ENCODE measurements at regions not wholly inside any gene's neighbourhood (a gene's known extent, or its start where the extent isn't known, plus 50 kb on each side); places are given as distances from the start of the nearest gene placed in this dataset.

DNA sequence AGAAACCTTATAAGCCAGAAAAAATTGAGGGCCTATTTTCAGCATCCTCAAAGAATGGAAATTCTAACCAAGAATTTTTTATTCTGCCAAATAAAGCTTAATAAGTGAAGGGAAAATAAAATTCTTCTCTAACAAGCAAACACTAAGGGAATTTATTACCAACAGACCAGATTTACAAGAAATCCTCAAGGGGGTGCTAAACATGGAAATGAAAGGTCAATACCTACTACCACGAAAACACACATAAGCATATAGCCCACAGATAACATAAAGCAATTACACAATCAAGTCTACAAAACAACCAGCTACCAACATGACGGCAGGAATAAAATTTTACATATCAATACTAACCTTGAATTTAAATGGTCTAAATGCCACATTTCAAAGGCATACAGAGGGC is 883.5 kb downstream of the SI start:
- no peaks in the 10 kb centered on the region for H3K4me1 ChIP-seq (ENCODE audit: control insufficient read depth, insufficient read depth, low read depth, low read length)
- H3K9ac ChIP-seq (ENCODE audit: low read length) = no peak overlapping the region
- WGBS = 49% methylated on average over 2 of the region's 2 CpGs
- H3K4me2 ChIP-seq (ENCODE audit: low read length, poor library complexity, severe bottlenecking) = no peak overlapping the region
- H2BK5ac ChIP-seq (ENCODE audit: low read depth, low read length, poor library complexity, severe bottlenecking) = no peak overlapping the region
- H4K8ac ChIP-seq (ENCODE audit: low read length) = no peak overlapping the region
- H2BK12ac ChIP-seq (ENCODE audit: low read length in 2 of 2) = no peak overlapping the region
- H3K14ac ChIP-seq (ENCODE audit: low read length in 2 of 2) = no peak overlapping the region
- H2BK120ac ChIP-seq (ENCODE audit: low read depth, low read length) = no peak overlapping the region
- no peak overlapping the region for H2AK5ac ChIP-seq (ENCODE audit: low read length, severe bottlenecking)
- no peak overlapping the region for H2BK15ac ChIP-seq (ENCODE audit: low read depth, poor library complexity, severe bottlenecking)
- H3K23ac ChIP-seq (ENCODE audit: low read length in 2 of 2) = no peak overlapping the region
- no peak overlapping the region for H3K18ac ChIP-seq (ENCODE audit: low read depth in 1 of 2, low read length in 2 of 2)
- no peaks in the 10 kb centered on the region for H3K27me3 ChIP-seq (ENCODE audit: control insufficient read depth in 1 of 2, insufficient read depth in 1 of 2, low read length in 2 of 2)
- H3K4me3 ChIP-seq (ENCODE audit: insufficient read depth in 1 of 2, low read depth in 1 of 2, low read length in 2 of 2) = no peak overlapping the region
- DNase-seq = no peak
- no peak overlapping the region for H3K27ac ChIP-seq (ENCODE audit: low read length, poor library complexity, severe bottlenecking)
- H2AFZ ChIP-seq (ENCODE audit: low read depth, low read length) = no peak overlapping the region
- H4K91ac ChIP-seq (ENCODE audit: low read length) = no peak overlapping the region
- peaks cover 8% of the 10 kb centered on the region for H3K9me3 ChIP-seq (ENCODE audit: control insufficient read depth, low read length)
- no peaks in the 10 kb centered on the region for H3K36me3 ChIP-seq (ENCODE audit: control insufficient read depth in 1 of 2, insufficient read depth in 2 of 2, low read depth in 1 of 2, low read length in 2 of 2)
- H3K4ac ChIP-seq (ENCODE audit: low read depth in 1 of 2, low read length in 2 of 2) = no peak overlapping the region
- H3K79me1 ChIP-seq (replicated peaks; ENCODE audit: low read length, poor library complexity, severe bottlenecking) = no peaks in the 10 kb centered on the region

GRCh38 chr3:164192974-164193373 is 885.3 kb downstream of the SI start:
- Histone ChIP-seq H3K9me3 (ENCODE audit: control insufficient read depth, low read length) (peaks cover 8% of the 10 kb centered on the region), H3K4me1 (ENCODE audit: control insufficient read depth, insufficient read depth, low read depth, low read length) (no peaks in the 10 kb centered on the region), H3K36me3 (ENCODE audit: control insufficient read depth in 1 of 2, insufficient read depth in 2 of 2, low read depth in 1 of 2, low read length in 2 of 2) (no peaks in the 10 kb centered on the region), H3K14ac (ENCODE audit: low read length in 2 of 2) (no peak overlapping the region), H2AFZ (ENCODE audit: low read depth, low read length) (no peak overlapping the region), H2BK15ac (ENCODE audit: low read depth, poor library complexity, severe bottlenecking) (no peak overlapping the region), H3K27ac (ENCODE audit: low read length, poor library complexity, severe bottlenecking) (no peak overlapping the region), H2BK5ac (ENCODE audit: low read depth, low read length, poor library complexity, severe bottlenecking) (no peak overlapping the region), H2BK120ac (ENCODE audit: low read depth, low read length) (no peak overlapping the region), H3K4me2 (ENCODE audit: low read length, poor library complexity, severe bottlenecking) (no peak overlapping the region), H3K9ac (ENCODE audit: low read length) (no peak overlapping the region), H2AK5ac (ENCODE audit: low read length, severe bottlenecking) (no peak overlapping the region), H3K4me3 (ENCODE audit: insufficient read depth in 1 of 2, low read depth in 1 of 2, low read length in 2 of 2) (no peak overlapping the region), H3K27me3 (ENCODE audit: control insufficient read depth in 1 of 2, insufficient read depth in 1 of 2, low read length in 2 of 2) (no peaks in the 10 kb centered on the region), H3K79me1 (replicated peaks; ENCODE audit: low read length, poor library complexity, severe bottlenecking) (no peaks in the 10 kb centered on the region), H3K4ac (ENCODE audit: low read depth in 1 of 2, low read length in 2 of 2) (no peak overlapping the region), H4K91ac (ENCODE audit: low read length) (no peak overlapping the region), H4K8ac (ENCODE audit: low read length) (no peak overlapping the region), H2BK12ac (ENCODE audit: low read length in 2 of 2) (no peak overlapping the region), H3K23ac (ENCODE audit: low read length in 2 of 2) (no peak overlapping the region), H3K18ac (ENCODE audit: low read depth in 1 of 2, low read length in 2 of 2) (no peak overlapping the region)
- 63% methylated on average over 4 of the region's 4 CpGs for WGBS
- DNase-seq = no peak

- Histone ChIP-seq H3K4me3 (ENCODE audit: insufficient read depth in 1 of 2, low read depth in 1 of 2, low read length in 2 of 2) (no peak overlapping the region), H3K4me1 (ENCODE audit: control insufficient read depth, insufficient read depth, low read depth, low read length) (no peaks in the 10 kb centered on the region), H4K91ac (ENCODE audit: low read length) (no peak overlapping the region), H3K4ac (ENCODE audit: low read depth in 1 of 2, low read length in 2 of 2) (no peak overlapping the region), H3K79me1 (replicated peaks; ENCODE audit: low read length, poor library complexity, severe bottlenecking) (no peaks in the 10 kb centered on the region), H2AFZ (ENCODE audit: low read depth, low read length) (no peak overlapping the region), H3K36me3 (ENCODE audit: control insufficient read depth in 1 of 2, insufficient read depth in 2 of 2, low read depth in 1 of 2, low read length in 2 of 2) (no peaks in the 10 kb centered on the region), H3K4me2 (ENCODE audit: low read length, poor library complexity, severe bottlenecking) (no peak overlapping the region), H3K27ac (ENCODE audit: low read length, poor library complexity, severe bottlenecking) (no peak overlapping the region), H2BK12ac (ENCODE audit: low read length in 2 of 2) (no peak overlapping the region), H4K8ac (ENCODE audit: low read length) (no peak overlapping the region), H3K14ac (ENCODE audit: low read length in 2 of 2) (no peak overlapping the region), H3K27me3 (ENCODE audit: control insufficient read depth in 1 of 2, insufficient read depth in 1 of 2, low read length in 2 of 2) (no peaks in the 10 kb centered on the region), H2AK5ac (ENCODE audit: low read length, severe bottlenecking) (no peak overlapping the region), H3K9ac (ENCODE audit: low read length) (no peak overlapping the region), H3K18ac (ENCODE audit: low read depth in 1 of 2, low read length in 2 of 2) (no peak overlapping the region), H3K23ac (ENCODE audit: low read length in 2 of 2) (no peak overlapping the region), H2BK120ac (ENCODE audit: low read depth, low read length) (no peak overlapping the region), H2BK15ac (ENCODE audit: low read depth, poor library complexity, severe bottlenecking) (no peak overlapping the region), H3K9me3 (ENCODE audit: control insufficient read depth, low read length) (peaks cover 8% of the 10 kb centered on the region), H2BK5ac (ENCODE audit: low read depth, low read length, poor library complexity, severe bottlenecking) (no peak overlapping the region)
- DNase-seq = no peak
Observed at GRCh38 chr3:164190566-164190965, 887.7 kb downstream of the SI start.

GRCh38 chr3:164186095-164186494 is 892.2 kb downstream of the SI start:
- no peak overlapping the region for H2BK12ac ChIP-seq (ENCODE audit: low read length in 2 of 2)
- H2AK5ac ChIP-seq (ENCODE audit: low read length, severe bottlenecking) = no peak overlapping the region
- no peak overlapping the region for H2BK5ac ChIP-seq (ENCODE audit: low read depth, low read length, poor library complexity, severe bottlenecking)
- H4K91ac ChIP-seq (ENCODE audit: low read length) = no peak overlapping the region
- no peak overlapping the region for H3K23ac ChIP-seq (ENCODE audit: low read length in 2 of 2)
- 82% methylated on average over 2 of the region's 3 CpGs for WGBS
- H2AFZ ChIP-seq (ENCODE audit: low read depth, low read length) = no peak overlapping the region
- H3K79me1 ChIP-seq (replicated peaks; ENCODE audit: low read length, poor library complexity, severe bottlenecking) = no peaks in the 10 kb centered on the region
- H3K27ac ChIP-seq (ENCODE audit: low read length, poor library complexity, severe bottlenecking) = no peak overlapping the region
- H3K36me3 ChIP-seq (ENCODE audit: control insufficient read depth in 1 of 2, insufficient read depth in 2 of 2, low read depth in 1 of 2, low read length in 2 of 2) = no peaks in the 10 kb centered on the region
- no peak overlapping the region for H2BK120ac ChIP-seq (ENCODE audit: low read depth, low read length)
- peaks cover 8% of the 10 kb centered on the region for H3K9me3 ChIP-seq (ENCODE audit: control insufficient read depth, low read length)
- no peaks in the 10 kb centered on the region for H3K4me1 ChIP-seq (ENCODE audit: control insufficient read depth, insufficient read depth, low read depth, low read length)
- H3K4me3 ChIP-seq (ENCODE audit: insufficient read depth in 1 of 2, low read depth in 1 of 2, low read length in 2 of 2) = no peak overlapping the region
- H3K4me2 ChIP-seq (ENCODE audit: low read length, poor library complexity, severe bottlenecking) = no peak overlapping the region
- no peak overlapping the region for H3K9ac ChIP-seq (ENCODE audit: low read length)
- no peak overlapping the region for H3K4ac ChIP-seq (ENCODE audit: low read depth in 1 of 2, low read length in 2 of 2)
- no peak for DNase-seq
- H3K27me3 ChIP-seq (ENCODE audit: control insufficient read depth in 1 of 2, insufficient read depth in 1 of 2, low read length in 2 of 2) = no peaks in the 10 kb centered on the region
- no peak overlapping the region for H4K8ac ChIP-seq (ENCODE audit: low read length)
- H3K14ac ChIP-seq (ENCODE audit: low read length in 2 of 2) = no peak overlapping the region
- H3K18ac ChIP-seq (ENCODE audit: low read depth in 1 of 2, low read length in 2 of 2) = no peak overlapping the region
- no peak overlapping the region for H2BK15ac ChIP-seq (ENCODE audit: low read depth, poor library complexity, severe bottlenecking)

Data from mesenchymal stem cell (in vitro differentiated cells and primary cell).